ENCODE measurements at regions not wholly inside any gene's neighbourhood (a gene's known extent, or its start where the extent isn't known, plus 50 kb on each side); places are given as distances from the start of the nearest gene placed in this dataset.

GRCh38 chr9:106056328-106056727, 362.0 kb downstream of the TMEM38B start:
- no peak for TF ChIP-seq TSHZ2 (CRISPR knock-in tag; IDR thresholded peaks at IDR 0.05)
- TF ChIP-seq PATZ1 (CRISPR knock-in tag; IDR thresholded peaks at IDR 0.05; ENCODE audit: borderline replicate concordance): no peak
- no peak for TF ChIP-seq ZNF565 (CRISPR knock-in tag; conservative IDR thresholded peaks at IDR 0.05; ENCODE audit: low read depth)
- no peak for TF ChIP-seq SNAI2 (CRISPR knock-in tag; IDR thresholded peaks at IDR 0.05)
- no peak for TF ChIP-seq ISL1 (CRISPR knock-in tag; IDR thresholded peaks at IDR 0.05)
- TF ChIP-seq ZNF70 (CRISPR knock-in tag; IDR thresholded peaks at IDR 0.05): no peak
- TF ChIP-seq RARB (CRISPR knock-in tag; IDR thresholded peaks at IDR 0.05): no peak
- no peak for TF ChIP-seq ARNTL (CRISPR knock-in tag; IDR thresholded peaks at IDR 0.05; ENCODE audit: borderline replicate concordance, low read depth)
- no peak for TF ChIP-seq OSR1 (CRISPR knock-in tag; IDR thresholded peaks at IDR 0.05)
- TF ChIP-seq ZNF8 (CRISPR knock-in tag; IDR thresholded peaks at IDR 0.05): no peak
